ENCODE measurements at regions not wholly inside any gene's neighbourhood (a gene's known extent, or its start where the extent isn't known, plus 50 kb on each side); places are given as distances from the start of the nearest gene placed in this dataset.

DNA sequence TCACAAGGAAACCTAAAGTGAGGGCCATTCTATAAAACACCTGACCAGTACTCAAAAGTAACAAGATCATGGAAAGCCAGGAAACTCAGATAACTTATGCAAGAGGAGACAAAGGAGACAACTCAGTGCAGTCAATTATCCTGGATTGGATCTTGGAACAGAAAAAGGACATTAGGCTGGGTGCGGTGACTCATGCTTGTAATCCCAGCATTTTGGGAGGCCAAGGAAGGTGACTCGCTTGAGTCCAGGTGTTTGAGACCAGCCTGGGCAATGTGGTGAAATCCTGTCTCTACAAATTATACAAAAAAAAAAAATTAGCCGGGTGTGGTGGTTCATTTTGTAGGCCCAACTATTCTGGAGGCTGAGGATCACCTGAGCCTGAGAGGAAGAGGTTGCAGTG lies 424.5 kb upstream of the SPRED2 start:
- Histone ChIP-seq H3K9ac (ENCODE audit: insufficient read depth, low read depth, low read length) (no peak overlapping the region), H3K27ac (ENCODE audit: extremely low read length, insufficient read depth, low read length) (no peak overlapping the region), H3K36me3 (replicated peaks in 1 of 2; ENCODE audit: control insufficient read depth in 1 of 2, insufficient read depth in 2 of 2, low read length in 2 of 2) (no peaks in the 10 kb centered on the region), H3K4me2 (ENCODE audit: low read depth, low read length) (no peak overlapping the region), H2AFZ (ENCODE audit: low read length) (no peak overlapping the region), H4K20me1 (ENCODE audit: insufficient read depth, low read length) (no peaks in the 10 kb centered on the region), H3K27me3 (ENCODE audit: control insufficient read depth in 1 of 2, insufficient read depth in 2 of 2, low read length in 2 of 2) (no peaks in the 10 kb centered on the region), H3K4me1 (ENCODE audit: insufficient read depth, low read length) (no peaks in the 10 kb centered on the region), H3K4me3 (replicated peaks in 1 of 3; ENCODE audit: insufficient read depth in 1 of 3, low read depth in 2 of 3, low read length in 3 of 3) (no peak overlapping the region), H3K9me3 (ENCODE audit: low read length) (no peaks in the 10 kb centered on the region), H3K79me2 (ENCODE audit: insufficient read depth, low read length) (no peaks in the 10 kb centered on the region)
- ATAC-seq = no peak
- TF ChIP-seq ELF4 (CRISPR knock-in tag; IDR thresholded peaks at IDR 0.05; ENCODE audit: borderline replicate concordance) (no peak), TBP (CRISPR knock-in tag; IDR thresholded peaks at IDR 0.05) (no peak), FOSL2 (CRISPR knock-in tag; IDR thresholded peaks at IDR 0.05) (no peak), HIVEP1 (CRISPR knock-in tag; IDR thresholded peaks at IDR 0.05) (no peak), ZNF841 (CRISPR knock-in tag; IDR thresholded peaks at IDR 0.05; ENCODE audit: borderline replicate concordance) (no peak), MXD3 (CRISPR knock-in tag; IDR thresholded peaks at IDR 0.05) (no peak), ZFP82 (CRISPR knock-in tag; IDR thresholded peaks at IDR 0.05; ENCODE audit: borderline replicate concordance) (no peak), ZNF570 (CRISPR knock-in tag; IDR thresholded peaks at IDR 0.05; ENCODE audit: borderline replicate concordance) (no peak), PATZ1 (CRISPR knock-in tag; IDR thresholded peaks at IDR 0.05) (no peak), ZNF619 (CRISPR knock-in tag; IDR thresholded peaks at IDR 0.05) (no peak), KMT2B (CRISPR knock-in tag; IDR thresholded peaks at IDR 0.05) (no peak), ZNF572 (CRISPR knock-in tag; IDR thresholded peaks at IDR 0.05) (no peak), ZNF746 (CRISPR knock-in tag; IDR thresholded peaks at IDR 0.05) (no peak), DMAP1 (CRISPR knock-in tag; IDR thresholded peaks at IDR 0.05) (no peak)
- TF ChIP-seq, protein P1, sequence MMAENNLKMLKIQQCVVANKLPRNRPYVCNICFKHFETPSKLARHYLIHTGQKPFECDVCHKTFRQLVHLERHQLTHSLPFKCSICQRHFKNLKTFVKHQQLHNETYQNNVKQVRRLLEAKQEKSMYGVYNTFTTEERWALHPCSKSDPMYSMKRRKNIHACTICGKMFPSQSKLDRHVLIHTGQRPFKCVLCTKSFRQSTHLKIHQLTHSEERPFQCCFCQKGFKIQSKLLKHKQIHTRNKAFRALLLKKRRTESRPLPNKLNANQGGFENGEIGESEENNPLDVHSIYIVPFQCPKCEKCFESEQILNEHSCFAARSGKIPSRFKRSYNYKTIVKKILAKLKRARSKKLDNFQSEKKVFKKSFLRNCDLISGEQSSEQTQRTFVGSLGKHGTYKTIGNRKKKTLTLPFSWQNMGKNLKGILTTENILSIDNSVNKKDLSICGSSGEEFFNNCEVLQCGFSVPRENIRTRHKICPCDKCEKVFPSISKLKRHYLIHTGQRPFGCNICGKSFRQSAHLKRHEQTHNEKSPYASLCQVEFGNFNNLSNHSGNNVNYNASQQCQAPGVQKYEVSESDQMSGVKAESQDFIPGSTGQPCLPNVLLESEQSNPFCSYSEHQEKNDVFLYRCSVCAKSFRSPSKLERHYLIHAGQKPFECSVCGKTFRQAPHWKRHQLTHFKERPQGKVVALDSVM (CRISPR knock-in tag; IDR thresholded peaks at IDR 0.05) = no peak
- POLR2A ChIA-PET = no interaction called here
- FAIRE-seq = no peak
- no TSS peak for BruUV-seq (replicated peaks)
- no peak for DNase-seq (ENCODE audit: low spot score)
- in situ Hi-C loops (cut with HindIII; ENCODE audit: extremely low pct_ligation_motif_present, low pct_unique_long_range_greater_than_20kb) (no loop called here), intact Hi-C loops (cut with micrococcal nuclease; ENCODE audit: unreplicated experiment) (no loop called here)
- CTCF ChIA-PET (ENCODE audit: low intra/inter-chr PET ratio, low total read pairs) = no interaction called here
- 29% methylated on average over 3 of the region's 3 CpGs for WGBS (ENCODE audit: low lambda C conversion rate)
